Upper lobe of left lung (tissue), 6 donors: ENCODE measurements at regions not wholly inside any gene's neighbourhood (a gene's known extent, or its start where the extent isn't known, plus 50 kb on each side); places are given as distances from the start of the nearest gene placed in this dataset.

ENCODE experiments used
- ATAC-seq, 2 donors: fragments of 200-7000 bp; cut with Tn5 transposase; one replicate each; pipeline ENCODE4 v1.9.1; 2022; ENCODE audit warnings: mild to moderate bottlenecking in 2 of 2, moderate library complexity in 2 of 2; ENCODE audit not compliant: low FRiP score in 2 of 2
- DNase-seq, 2 donors: peaks; one replicate each; pipeline ENCODE4 v3.0.0-alpha.2; 2019 to 2020
- H3K27ac ChIP-seq, 4 donors: fragments of 200-600 bp; sonication (generic); one replicate each; pipeline ENCODE4 v1.5.1; 2016 to 2019
- H3K27me3 ChIP-seq, 4 donors: fragments of 200-600 bp; sonication (generic); one replicate each; pipeline ENCODE4 v1.5.1; 2017 to 2019
- H3K36me3 ChIP-seq, 4 donors: fragments of 200-600 bp; sonication (generic); one replicate each; pipeline ENCODE4 v1.5.1; 2016 to 2019
- H3K4me1 ChIP-seq, 4 donors: fragments of 200-600 bp; sonication (generic); one replicate each; pipeline ENCODE4 v1.5.1; 2018 to 2019
- H3K4me3 ChIP-seq, 4 donors: fragments of 200-600 bp; sonication (generic); one replicate each; pipeline ENCODE4 v1.5.1; 2017 to 2019; ENCODE audit warnings: mild to moderate bottlenecking in 2 of 4, moderate library complexity in 1 of 4
- H3K9me3 ChIP-seq, 4 donors: fragments of 200-600 bp; sonication (generic); one replicate each; pipeline ENCODE4 v1.5.1; 2018 to 2019
- CTCF ChIP-seq, 6 experiments: fragments of 450-650 bp in 4 of 6; fragments of 200-600 bp in 2 of 6; sonication (generic) in 2 of 6; IDR thresholded peaks; one replicate each; pipeline ENCODE4 v1.5.1; 2016 to 2019; ENCODE audit warnings: antibody characterized with exemption in 6 of 6
- EP300 ChIP-seq, 4 donors: sonication (generic); formaldehyde crosslinking; IDR thresholded peaks; one replicate each; pipeline ENCODE4 v1.5.1; 2017; ENCODE audit warnings: antibody characterized with exemption in 4 of 4, control low read depth in 2 of 4
- POLR2A ChIP-seq, 4 donors: fragments of 450-650 bp; IDR thresholded peaks; one replicate each; pipeline ENCODE4 v1.5.1; 2016 to 2017; ENCODE audit warnings: antibody characterized with exemption in 4 of 4, mild to moderate bottlenecking in 2 of 4
- POLR2AphosphoS5 ChIP-seq, 2 donors: sonication (generic); formaldehyde crosslinking; IDR thresholded peaks; one replicate each; pipeline ENCODE4 v1.5.1; 2017; ENCODE audit warnings: antibody characterized with exemption in 2 of 2
- WGBS, 2 donors: methylation state at CpG; one replicate each; pipeline ENCODE4 v1.1.5; 2017 to 2018; 5-methylcytosine and 5-hydroxymethylcytosine counted together
- donor health status: DM: no; HTN: no; CAD: no; lungs with moderate emphysema.
- donor health status: DM: no; HTN: yes; CAD: no; lungs with severe emphysema.

GRCh38 chr2:111691164-111691875 is 192.7 kb downstream of the ANAPC1 start:
- Histone ChIP-seq H3K4me1 (peaks cover 0 to 4% (median 0%) of the 10 kb centered on the region in 4 donors), H3K27me3 (no peaks in the 10 kb centered on the region), H3K9me3 (no peaks in the 10 kb centered on the region), H3K4me3 (no peak overlapping the region), H3K36me3 (no peaks in the 10 kb centered on the region), H3K27ac (no peak overlapping the region)
- TF ChIP-seq EP300 (IDR thresholded peaks at IDR 0.05), result no peak
- no peak for TF ChIP-seq POLR2A (IDR thresholded peaks at IDR 0.05)
- TF ChIP-seq CTCF (IDR thresholded peaks at IDR 0.05), result no peak
- no peak for TF ChIP-seq POLR2AphosphoS5 (IDR thresholded peaks at IDR 0.05)
- DNase-seq (no peak), ATAC-seq (no peak)
- 86 to 89% methylated on average over 5 of the region's 5 CpGs for WGBS, 2 donors

GRCh38 chr2:111692311-111692710 is 191.7 kb downstream of the ANAPC1 start:
- Histone ChIP-seq H3K4me3 (no peak overlapping the region), H3K27ac (no peak overlapping the region), H3K9me3 (no peaks in the 10 kb centered on the region), H3K36me3 (no peaks in the 10 kb centered on the region), H3K4me1 (peaks cover 0 to 4% (median 0%) of the 10 kb centered on the region in 4 donors), H3K27me3 (no peaks in the 10 kb centered on the region)
- ATAC-seq, result no peak
- no peak for DNase-seq
- WGBS, 2 donors, result 76 to 90% methylated on average over 2 of the region's 2 CpGs
- no peak for TF ChIP-seq CTCF (IDR thresholded peaks at IDR 0.05)
- TF ChIP-seq POLR2A (IDR thresholded peaks at IDR 0.05), result no peak
- TF ChIP-seq EP300 (IDR thresholded peaks at IDR 0.05), result no peak
- no peak for TF ChIP-seq POLR2AphosphoS5 (IDR thresholded peaks at IDR 0.05)

GRCh38 chr2:111694700-111695101 is 189.3 kb downstream of the ANAPC1 start:
- H3K4me3 ChIP-seq, result no peak overlapping the region
- DNase-seq (no peak), ATAC-seq (peak in 1 of 2 donors; percentile 85)
- no peak overlapping the region for H3K27ac ChIP-seq
- 39 to 53% methylated on average over 3 of the region's 3 CpGs for WGBS, 2 donors
- TF ChIP-seq POLR2A (IDR thresholded peaks at IDR 0.05) (no peak), CTCF (IDR thresholded peaks at IDR 0.05) (no peak), POLR2AphosphoS5 (IDR thresholded peaks at IDR 0.05) (no peak), EP300 (IDR thresholded peaks at IDR 0.05) (no peak)
- no peaks in the 10 kb centered on the region for H3K27me3 ChIP-seq
- no peaks in the 10 kb centered on the region for H3K9me3 ChIP-seq
- peaks cover 3 to 16% (median 14%) of the 10 kb centered on the region in 4 donors for H3K4me1 ChIP-seq
- no peaks in the 10 kb centered on the region for H3K36me3 ChIP-seq

- Histone ChIP-seq H3K27ac (no peak overlapping the region), H3K27me3 (no peaks in the 10 kb centered on the region), H3K4me3 (no peak overlapping the region), H3K9me3 (no peaks in the 10 kb centered on the region), H3K4me1 (peaks cover 3 to 16% (median 13%) of the 10 kb centered on the region in 4 donors), H3K36me3 (no peaks in the 10 kb centered on the region)
- WGBS, 2 donors, result 93% methylated on average over 8 of the region's 8 CpGs
- TF ChIP-seq EP300 (IDR thresholded peaks at IDR 0.05) (no peak), POLR2A (IDR thresholded peaks at IDR 0.05) (no peak), POLR2AphosphoS5 (IDR thresholded peaks at IDR 0.05) (no peak), CTCF (IDR thresholded peaks at IDR 0.05) (no peak)
- DNase-seq (no peak), ATAC-seq (no peak)
Observed at GRCh38 chr2:111695441-111696007, 188.5 kb downstream of the ANAPC1 start.
